ENCODE measurements at regions not wholly inside any gene's neighbourhood (a gene's known extent, or its start where the extent isn't known, plus 50 kb on each side); places are given as distances from the start of the nearest gene placed in this dataset.

DNA sequence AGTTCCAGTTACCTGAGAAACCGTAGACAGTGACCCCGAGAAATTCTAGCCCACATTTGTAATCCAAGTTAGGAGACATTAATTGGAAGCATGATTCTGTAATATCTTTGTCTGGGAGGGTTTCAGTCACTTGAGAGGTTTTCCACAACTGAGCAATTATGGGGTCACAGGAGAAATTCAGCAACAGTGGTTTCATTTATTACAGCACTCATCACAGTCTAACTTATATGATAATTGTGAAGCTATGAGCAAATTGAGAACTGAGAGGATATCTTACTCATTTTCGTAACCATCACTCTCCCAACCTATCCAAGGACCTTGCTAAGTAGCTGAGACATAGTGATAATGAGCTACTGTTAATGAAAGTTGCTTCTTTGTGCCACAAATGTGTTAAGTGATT is 328.5 kb upstream of the PPP2R3A start:
- intact Hi-C loops (cut with DNase I; ENCODE audit: low total_unique reads) (no loop called here), in situ Hi-C loops (cut with MboI; ENCODE audit: low pct_ligation_motif_present in 1 of 4, low pct_unique_long_range_greater_than_20kb in 1 of 4, low sequenced_read_pairs in 3 of 4) (no loop called here)
- Histone ChIP-seq H3K27ac (no peak overlapping the region), H3K36me3 (no peaks in the 10 kb centered on the region), H3K27me3 (no peaks in the 10 kb centered on the region), H3K4me1 (no peaks in the 10 kb centered on the region), H3K9me3 (no peaks in the 10 kb centered on the region), H3K4me3 (no peak overlapping the region)
- TF ChIP-seq, protein P1, sequence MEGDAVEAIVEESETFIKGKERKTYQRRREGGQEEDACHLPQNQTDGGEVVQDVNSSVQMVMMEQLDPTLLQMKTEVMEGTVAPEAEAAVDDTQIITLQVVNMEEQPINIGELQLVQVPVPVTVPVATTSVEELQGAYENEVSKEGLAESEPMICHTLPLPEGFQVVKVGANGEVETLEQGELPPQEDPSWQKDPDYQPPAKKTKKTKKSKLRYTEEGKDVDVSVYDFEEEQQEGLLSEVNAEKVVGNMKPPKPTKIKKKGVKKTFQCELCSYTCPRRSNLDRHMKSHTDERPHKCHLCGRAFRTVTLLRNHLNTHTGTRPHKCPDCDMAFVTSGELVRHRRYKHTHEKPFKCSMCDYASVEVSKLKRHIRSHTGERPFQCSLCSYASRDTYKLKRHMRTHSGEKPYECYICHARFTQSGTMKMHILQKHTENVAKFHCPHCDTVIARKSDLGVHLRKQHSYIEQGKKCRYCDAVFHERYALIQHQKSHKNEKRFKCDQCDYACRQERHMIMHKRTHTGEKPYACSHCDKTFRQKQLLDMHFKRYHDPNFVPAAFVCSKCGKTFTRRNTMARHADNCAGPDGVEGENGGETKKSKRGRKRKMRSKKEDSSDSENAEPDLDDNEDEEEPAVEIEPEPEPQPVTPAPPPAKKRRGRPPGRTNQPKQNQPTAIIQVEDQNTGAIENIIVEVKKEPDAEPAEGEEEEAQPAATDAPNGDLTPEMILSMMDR (IDR thresholded peaks at IDR 0.05) = no peak
- TF ChIP-seq POLR2A (IDR thresholded peaks at IDR 0.05) = no peak
- TF ChIP-seq EP300 (IDR thresholded peaks at IDR 0.05; ENCODE audit: low read depth) = no peak
- TF ChIP-seq POLR2AphosphoS5 (IDR thresholded peaks at IDR 0.05) = no peak
- whole genome bisulfite sequencing, 2 donors (ENCODE audit: low coverage in 1 of 2) = 79 to 80% methylated on average over 3 of the region's 3 CpGs
- no peak for DNase-seq

DNA sequence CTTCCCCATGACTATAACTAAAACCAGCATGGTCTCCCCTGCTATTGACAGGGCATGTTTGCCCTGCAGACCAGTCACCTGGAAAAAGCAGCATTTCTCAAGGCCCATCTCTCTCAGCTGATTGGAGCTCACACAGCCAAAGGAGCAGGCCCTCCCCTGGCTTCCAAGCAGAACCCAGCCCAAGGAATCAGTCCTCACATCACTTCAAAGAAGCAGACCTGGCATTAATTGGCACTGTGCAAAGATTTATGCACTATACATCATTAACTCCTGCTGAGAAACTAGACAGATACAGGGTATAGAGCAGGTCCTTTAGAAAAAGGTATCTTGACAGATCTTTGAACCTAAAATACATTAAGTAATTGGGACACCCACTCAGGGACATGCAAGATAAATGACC is 323.8 kb upstream of the PPP2R3A start:
- intact Hi-C loops (cut with DNase I; ENCODE audit: low total_unique reads) (no loop called here), in situ Hi-C loops (cut with MboI; ENCODE audit: low pct_ligation_motif_present in 1 of 4, low pct_unique_long_range_greater_than_20kb in 1 of 4, low sequenced_read_pairs in 3 of 4) (no loop called here)
- no peak for DNase-seq
- Histone ChIP-seq H3K4me3 (no peak overlapping the region), H3K27me3 (no peaks in the 10 kb centered on the region), H3K4me1 (no peaks in the 10 kb centered on the region), H3K27ac (no peak overlapping the region), H3K36me3 (no peaks in the 10 kb centered on the region), H3K9me3 (no peaks in the 10 kb centered on the region)
- no peak for TF ChIP-seq EP300 (IDR thresholded peaks at IDR 0.05; ENCODE audit: low read depth)
- TF ChIP-seq, protein P1 (IDR thresholded peaks at IDR 0.05) = no peak
- no peak for TF ChIP-seq POLR2AphosphoS5 (IDR thresholded peaks at IDR 0.05)
- TF ChIP-seq POLR2A (IDR thresholded peaks at IDR 0.05) = no peak

DNA sequence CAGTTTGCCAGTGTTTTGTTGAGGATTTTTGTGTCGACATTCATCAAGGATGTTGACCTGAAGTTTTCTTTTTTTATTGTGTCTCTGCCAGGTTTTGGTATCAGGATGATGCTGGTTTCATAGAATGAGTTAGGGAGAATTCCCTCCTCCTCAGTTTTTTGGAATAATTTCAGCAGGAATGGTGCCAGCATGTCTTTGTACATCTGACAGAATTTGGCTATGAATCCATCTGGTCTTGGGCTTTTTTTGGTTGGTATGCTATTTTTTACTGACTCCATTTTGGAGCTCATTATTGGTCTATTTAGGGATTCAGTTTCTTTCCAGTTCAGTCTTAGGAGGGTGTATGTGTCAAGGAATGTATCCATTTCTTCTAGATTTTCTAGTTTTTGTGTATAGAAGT is 320.0 kb upstream of the PPP2R3A start:
- DNase-seq = no peak
- Histone ChIP-seq H3K9me3 (no peaks in the 10 kb centered on the region), H3K27ac (no peak overlapping the region), H3K36me3 (no peaks in the 10 kb centered on the region), H3K4me1 (no peaks in the 10 kb centered on the region), H3K27me3 (no peaks in the 10 kb centered on the region), H3K4me3 (no peak overlapping the region)
- intact Hi-C loops (cut with DNase I; ENCODE audit: low total_unique reads) (no loop called here), in situ Hi-C loops (cut with MboI; ENCODE audit: low pct_ligation_motif_present in 1 of 4, low pct_unique_long_range_greater_than_20kb in 1 of 4, low sequenced_read_pairs in 3 of 4) (no loop called here)
- TF ChIP-seq POLR2A (IDR thresholded peaks at IDR 0.05) (no peak), POLR2AphosphoS5 (IDR thresholded peaks at IDR 0.05) (no peak), EP300 (IDR thresholded peaks at IDR 0.05; ENCODE audit: low read depth) (no peak)
- TF ChIP-seq, protein P1 (IDR thresholded peaks at IDR 0.05) = no peak
- WGBS, 2 donors (ENCODE audit: low coverage in 1 of 2) = 75 to 90% methylated on average over 1 of the region's 1 CpG

DNA sequence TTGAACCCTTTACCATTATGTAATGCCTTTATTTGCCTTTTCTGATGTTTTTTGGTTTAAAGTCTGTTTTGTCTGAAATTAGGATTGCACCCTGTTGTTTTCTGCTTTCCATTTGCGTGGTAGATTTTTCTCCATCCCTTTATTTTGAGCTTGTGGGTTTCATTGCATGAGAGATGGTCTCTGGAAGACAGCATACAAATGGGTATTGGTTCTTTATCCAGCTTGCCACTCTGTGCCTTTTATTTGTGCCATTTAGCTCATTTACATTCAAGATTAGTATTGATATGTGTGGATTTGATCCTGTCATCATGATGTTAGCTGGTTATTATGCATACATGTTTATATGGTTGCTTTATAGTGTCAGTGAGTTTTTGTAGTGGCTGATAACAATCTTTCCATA is 318.7 kb upstream of the PPP2R3A start:
- Histone ChIP-seq H3K4me3 (no peak overlapping the region), H3K9me3 (no peaks in the 10 kb centered on the region), H3K27ac (no peak overlapping the region), H3K27me3 (no peaks in the 10 kb centered on the region), H3K4me1 (no peaks in the 10 kb centered on the region), H3K36me3 (no peaks in the 10 kb centered on the region)
- intact Hi-C loops (cut with DNase I; ENCODE audit: low total_unique reads) (no loop called here), in situ Hi-C loops (cut with MboI; ENCODE audit: low pct_ligation_motif_present in 1 of 4, low pct_unique_long_range_greater_than_20kb in 1 of 4, low sequenced_read_pairs in 3 of 4) (no loop called here)
- DNase-seq = no peak
- 67 to 71% methylated on average over 1 of the region's 1 CpG for WGBS, 2 donors (ENCODE audit: low coverage in 1 of 2)
- TF ChIP-seq, protein P1 (IDR thresholded peaks at IDR 0.05) = no peak
